GM12865 (cell line): ENCODE measurements at regions not wholly inside any gene's neighbourhood (a gene's known extent, or its start where the extent isn't known, plus 50 kb on each side); places are given as distances from the start of the nearest gene placed in this dataset.

ENCODE experiments used
- DNase-seq: peaks from one replicate; pipeline ENCODE4 v3.0.0; 2010; ENCODE audit warnings: low read depth
- H3K4me3 ChIP-seq: 2 replicates; pipeline ENCODE4 v1.5.1; 2011; ENCODE audit warnings: mild to moderate bottlenecking, low read depth, low read length, control low read depth
- TF ChIP-seq, protein P1 (sequence below): IDR thresholded peaks from 2 replicates; pipeline ENCODE4 v1.5.1; 2011; ENCODE audit warnings: low read length, control low read depth, low read depth, inconsistent platforms; ENCODE audit not compliant: insufficient read depth; ENCODE audit errors: missing control alignments

DNA sequence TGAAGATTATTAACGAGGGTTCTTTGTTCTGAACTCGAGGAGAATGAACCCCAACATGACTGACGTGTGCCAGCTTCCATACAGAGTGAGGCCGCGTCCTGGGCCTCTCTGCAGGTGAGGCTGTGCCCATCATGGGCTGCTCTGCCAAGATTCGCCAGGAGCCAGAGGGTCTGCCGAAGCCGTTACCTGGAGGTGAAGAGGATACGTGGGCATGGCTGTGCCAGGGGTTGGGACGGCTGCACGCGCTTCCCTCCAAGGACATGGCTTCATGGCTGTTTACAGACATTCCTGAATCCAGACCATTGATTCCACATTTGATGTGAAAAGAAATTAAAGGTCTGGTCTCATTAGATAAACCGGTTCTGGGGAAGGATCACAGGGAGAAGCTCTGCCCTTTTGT, 211.4 kb upstream of the SALL3 start:
- no peak overlapping the region for H3K4me3 ChIP-seq
- TF ChIP-seq, protein P1, sequence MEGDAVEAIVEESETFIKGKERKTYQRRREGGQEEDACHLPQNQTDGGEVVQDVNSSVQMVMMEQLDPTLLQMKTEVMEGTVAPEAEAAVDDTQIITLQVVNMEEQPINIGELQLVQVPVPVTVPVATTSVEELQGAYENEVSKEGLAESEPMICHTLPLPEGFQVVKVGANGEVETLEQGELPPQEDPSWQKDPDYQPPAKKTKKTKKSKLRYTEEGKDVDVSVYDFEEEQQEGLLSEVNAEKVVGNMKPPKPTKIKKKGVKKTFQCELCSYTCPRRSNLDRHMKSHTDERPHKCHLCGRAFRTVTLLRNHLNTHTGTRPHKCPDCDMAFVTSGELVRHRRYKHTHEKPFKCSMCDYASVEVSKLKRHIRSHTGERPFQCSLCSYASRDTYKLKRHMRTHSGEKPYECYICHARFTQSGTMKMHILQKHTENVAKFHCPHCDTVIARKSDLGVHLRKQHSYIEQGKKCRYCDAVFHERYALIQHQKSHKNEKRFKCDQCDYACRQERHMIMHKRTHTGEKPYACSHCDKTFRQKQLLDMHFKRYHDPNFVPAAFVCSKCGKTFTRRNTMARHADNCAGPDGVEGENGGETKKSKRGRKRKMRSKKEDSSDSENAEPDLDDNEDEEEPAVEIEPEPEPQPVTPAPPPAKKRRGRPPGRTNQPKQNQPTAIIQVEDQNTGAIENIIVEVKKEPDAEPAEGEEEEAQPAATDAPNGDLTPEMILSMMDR, result no peak
- no peak for DNase-seq

DNA sequence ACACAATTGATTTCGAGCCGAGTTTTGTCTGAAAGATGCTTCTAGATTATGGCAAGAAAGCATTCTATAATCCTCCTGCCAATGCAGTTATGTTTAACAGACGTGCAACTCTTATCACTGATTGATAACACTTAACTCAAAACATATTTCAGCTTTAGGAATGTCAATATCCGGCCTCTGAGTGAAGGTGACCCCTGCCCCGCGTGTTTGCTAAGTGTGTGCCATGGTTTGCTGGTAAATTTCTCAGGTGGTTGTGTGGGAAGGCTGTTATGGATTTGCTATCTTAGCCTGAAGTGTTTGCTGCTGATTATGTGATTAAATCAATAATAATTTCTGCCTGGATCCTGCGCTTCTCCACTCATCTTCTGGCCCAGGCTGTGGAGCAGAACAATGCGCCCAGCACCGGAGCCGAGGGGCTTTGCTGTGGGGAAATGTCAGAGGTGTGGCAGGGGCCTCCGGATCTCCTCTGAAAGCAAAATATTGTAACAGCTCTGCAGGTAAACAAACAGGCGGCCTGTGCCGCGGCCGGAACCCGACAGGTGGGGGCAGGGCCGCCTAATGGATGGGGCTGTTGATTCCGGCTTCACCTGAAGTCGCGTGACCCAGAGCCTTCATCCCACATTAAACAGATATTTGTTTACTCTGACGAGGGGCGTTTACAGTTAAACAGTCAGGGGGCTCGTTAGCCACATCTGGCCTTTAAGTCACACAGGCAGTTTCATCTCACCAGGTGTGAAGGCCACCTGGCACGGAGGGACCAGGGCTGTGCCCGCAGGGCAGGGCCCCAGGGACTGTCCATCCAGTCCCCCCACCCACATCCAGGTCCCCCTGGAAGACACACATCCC, 210.7 kb upstream of the SALL3 start:
- TF ChIP-seq, protein P1, result no peak
- DNase-seq, result no peak
- no peak overlapping the region for H3K4me3 ChIP-seq

DNA sequence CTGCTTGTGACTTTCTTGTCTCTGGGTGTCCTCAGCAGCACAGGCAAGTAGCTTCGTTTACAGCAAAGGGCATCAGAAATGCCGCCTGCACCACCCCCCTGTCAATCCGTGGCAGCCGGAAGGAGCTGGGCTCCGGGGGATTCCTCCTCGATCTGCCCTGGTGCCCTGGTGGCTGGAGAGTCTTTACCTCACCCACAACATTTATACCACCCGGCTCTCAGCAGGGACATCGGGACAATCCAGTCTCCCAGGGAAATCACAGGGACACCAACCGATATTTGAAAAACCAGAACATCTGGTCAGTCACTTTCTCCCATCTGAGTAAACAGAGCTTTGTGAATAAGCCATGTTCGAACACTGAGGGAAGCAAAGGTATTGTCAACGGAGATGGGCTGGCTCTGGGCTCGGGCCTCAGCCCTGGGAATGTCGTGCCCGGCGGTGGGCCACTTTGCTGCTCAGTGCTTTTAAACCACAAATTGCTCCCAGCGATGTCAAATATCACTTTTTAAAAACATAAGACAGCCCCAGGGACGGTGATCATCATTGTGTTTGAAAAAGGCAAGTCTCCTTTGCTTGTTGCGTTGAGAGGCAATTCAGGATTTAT, 210.0 kb upstream of the SALL3 start:
- TF ChIP-seq, protein P1, result no peak
- no peak overlapping the region for H3K4me3 ChIP-seq
- DNase-seq, result no peak

DNA sequence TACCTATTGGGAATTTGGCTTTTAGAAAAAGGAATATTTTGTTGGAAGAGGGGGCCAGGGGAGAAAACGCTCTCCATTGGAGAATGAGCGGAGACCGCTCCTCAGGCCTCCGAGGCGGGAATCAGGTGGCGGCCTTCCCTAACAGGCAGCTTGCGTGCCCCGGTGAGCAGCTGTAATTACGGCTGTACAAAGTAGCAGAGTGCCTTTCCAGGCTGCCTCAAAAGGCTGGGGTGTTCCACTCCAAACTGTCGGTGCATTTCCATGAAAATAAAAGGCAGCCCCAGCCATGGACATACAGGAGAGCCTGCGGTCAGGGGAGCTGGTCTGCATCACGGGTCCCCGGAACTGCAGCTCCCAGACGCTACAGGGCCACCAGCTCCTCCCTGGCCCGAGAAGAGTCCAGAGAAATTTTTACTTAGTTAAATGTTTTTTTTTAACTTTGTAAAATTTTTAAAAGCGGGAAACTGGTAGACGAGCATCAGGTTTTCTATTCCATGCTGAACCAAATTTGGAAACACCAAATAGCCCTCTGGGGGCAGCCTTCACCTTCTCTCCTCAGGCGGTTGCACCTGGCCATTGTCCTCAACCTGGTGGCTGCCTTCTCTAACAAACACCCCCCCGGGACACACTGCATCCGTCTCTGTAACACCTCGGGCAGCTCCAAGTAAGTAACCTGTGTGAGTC, 209.3 kb upstream of the SALL3 start:
- TF ChIP-seq, protein P1, result no peak
- DNase-seq, result no peak
- H3K4me3 ChIP-seq, result no peak overlapping the region

DNA sequence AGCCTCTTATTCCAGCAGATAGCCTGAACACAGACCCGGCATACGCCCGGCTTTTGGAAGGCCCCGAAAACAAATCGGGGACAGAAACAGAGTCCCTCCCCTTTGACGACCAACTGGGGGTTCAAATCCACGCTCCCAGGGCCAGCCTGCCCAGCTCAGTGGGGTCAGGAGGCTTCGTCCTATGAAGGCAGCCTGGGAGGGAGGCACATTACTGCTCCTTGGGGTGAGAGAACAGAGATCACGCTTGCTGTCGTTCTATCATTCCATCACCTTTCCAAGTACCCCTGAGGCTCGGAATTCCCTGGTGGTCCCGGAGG, 208.8 kb upstream of the SALL3 start:
- TF ChIP-seq, protein P1, result no peak
- DNase-seq, result no peak
- H3K4me3 ChIP-seq, result no peak overlapping the region

DNA sequence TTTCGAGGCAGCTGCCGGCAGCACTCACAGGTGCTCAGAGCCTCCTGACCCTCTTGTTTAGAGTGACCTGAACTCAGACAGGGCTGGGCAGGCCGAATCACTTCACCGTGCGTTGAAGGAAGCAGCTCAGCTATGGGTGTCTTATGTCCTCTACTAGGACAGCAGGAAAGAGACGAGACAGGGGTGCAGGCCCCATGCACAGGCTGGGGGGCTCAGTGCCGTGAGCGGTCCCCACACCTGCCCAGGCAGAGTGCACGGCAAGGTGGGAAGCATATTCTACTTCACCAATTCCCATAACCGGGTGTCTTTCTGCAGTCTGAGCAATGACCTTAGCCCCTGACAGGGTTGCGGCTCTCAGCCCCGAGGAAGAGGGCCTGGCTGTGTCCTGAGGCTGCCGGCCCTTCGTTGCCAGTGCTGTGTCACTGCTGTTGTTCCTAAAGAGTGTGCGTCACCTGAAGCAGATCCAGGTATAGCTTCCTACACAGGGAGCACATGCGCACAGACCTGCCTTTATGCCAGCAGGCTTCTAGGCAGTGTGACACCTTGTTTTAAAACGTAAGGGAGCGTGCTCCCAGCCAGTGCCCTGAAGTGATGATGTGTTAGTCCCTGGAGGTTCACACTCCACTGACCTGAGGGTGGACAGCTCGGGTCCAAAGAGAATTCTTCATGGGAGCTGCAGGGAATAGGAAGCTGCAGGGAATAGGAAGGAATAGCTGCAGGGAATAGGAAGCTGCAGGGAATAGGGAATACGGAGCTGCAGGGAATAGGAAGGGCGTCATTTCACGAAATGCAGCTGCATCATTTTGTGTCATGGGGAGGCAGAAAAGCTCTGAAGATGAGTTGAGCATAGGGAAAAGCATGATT, 207.9 kb upstream of the SALL3 start:
- no peak overlapping the region for H3K4me3 ChIP-seq
- DNase-seq, result no peak
- TF ChIP-seq, protein P1, result no peak
